Ureter (tissue), 1 donor: ENCODE measurements at regions not wholly inside any gene's neighbourhood (a gene's known extent, or its start where the extent isn't known, plus 50 kb on each side); places are given as distances from the start of the nearest gene placed in this dataset.

Source experiments
- DNase-seq: peaks from one replicate; pipeline ENCODE4 v3.0.0-alpha.2; 2020; ENCODE audit warnings: low spot score
- donor health status: DM: yes; HTN: yes; CAD: no.

- no peak for DNase-seq
Measured at GRCh38 chr5:164346785-164347630, 841.6 kb downstream of the MAT2B start.

GRCh38 chr5:164350236-164350635 is 844.8 kb downstream of the MAT2B start:
- no peak for DNase-seq

GRCh38 chr5:164351245-164351834 is 845.9 kb downstream of the MAT2B start:
- no peak for DNase-seq

- no peak for DNase-seq
Measured at GRCh38 chr5:164352695-164353094, 847.3 kb downstream of the MAT2B start.

- DNase-seq = no peak
Measured at GRCh38 chr5:164353155-164353554, 847.7 kb downstream of the MAT2B start.

GRCh38 chr5:164354139-164354751 is 848.8 kb downstream of the MAT2B start:
- no peak for DNase-seq

- no peak for DNase-seq
Measured at GRCh38 chr5:164355267-164355830, 849.9 kb downstream of the MAT2B start.

- no peak for DNase-seq
Measured at GRCh38 chr5:164356790-164357189, 851.4 kb downstream of the MAT2B start.

GRCh38 chr5:164357395-164358033 is 852.1 kb downstream of the MAT2B start:
- DNase-seq = no peak

- no peak for DNase-seq
Measured at GRCh38 chr5:164358531-164359259, 853.3 kb downstream of the MAT2B start.

- no peak for DNase-seq
Measured at GRCh38 chr5:164359260-164360255, 854.1 kb downstream of the MAT2B start.

- no peak for DNase-seq
Measured at GRCh38 chr5:164360589-164360988, 855.2 kb downstream of the MAT2B start.

- DNase-seq = no peak
Measured at GRCh38 chr5:164361986-164362385, 856.6 kb downstream of the MAT2B start.

GRCh38 chr5:164362835-164363234 is 857.4 kb downstream of the MAT2B start:
- DNase-seq = no peak

GRCh38 chr5:164364237-164365208 is 859.1 kb downstream of the MAT2B start:
- DNase-seq = no peak

- DNase-seq = no peak
Measured at GRCh38 chr5:164370841-164371240, 865.4 kb downstream of the MAT2B start.

GRCh38 chr5:164372892-164373291 is 867.5 kb downstream of the MAT2B start:
- no peak for DNase-seq

- no peak for DNase-seq
Measured at GRCh38 chr5:164373876-164374275, 868.5 kb downstream of the MAT2B start.

GRCh38 chr5:164375051-164375450 is 869.6 kb downstream of the MAT2B start:
- DNase-seq = no peak
